H1 (cell line): ENCODE measurements at regions not wholly inside any gene's neighbourhood (a gene's known extent, or its start where the extent isn't known, plus 50 kb on each side); places are given as distances from the start of the nearest gene placed in this dataset.

Experiments
- CTCF ChIA-PET: fragments of 300-600 bp; sonication (Branson Sonifier 250); formaldehyde crosslinking; loops from one replicate; lab custom pipeline; 2021; ENCODE audit not compliant: partially characterized antibody; lab: Charles Lee
- POLR2A ChIA-PET: fragments of 300-600 bp; sonication (Branson Sonifier 250); formaldehyde crosslinking; loops from one replicate; lab custom pipeline; 2021; ENCODE audit warnings: inconsistent platforms; ENCODE audit not compliant: partially characterized antibody; lab: Charles Lee
- DNase-seq, 2 experiments: peaks; one replicate each; pipeline versions ENCODE4 v3.0.0 to v3.0.0-alpha.2; 2010 to 2022; ENCODE audit warnings: low spot score in 2 of 2, low read depth in 1 of 2, mixed read lengths in 1 of 2
- FAIRE-seq: peaks from 2 replicates; lab custom pipeline; 2011; peaks lifted over from hg19 to GRCh38; lab: Jason Lieb, UNC
- H2AFZ ChIP-seq: 2 replicates; pipeline ENCODE4 v1.8.1; 2012; ENCODE audit warnings: low read length, inconsistent platforms
- H2AK5ac ChIP-seq: 2 replicates; pipeline ENCODE4 v1.6.1; 2013; ENCODE audit warnings: low read depth, low read length
- H2BK120ac ChIP-seq: replicated peaks from 2 replicates; pipeline ENCODE3; 2013; ENCODE audit warnings: low read depth, low read length, inconsistent platforms
- H2BK12ac ChIP-seq: 2 replicates; pipeline ENCODE4 v1.6.1; 2013; ENCODE audit warnings: low read depth, low read length
- H2BK15ac ChIP-seq: 2 replicates; pipeline ENCODE4 v1.6.1; 2013; ENCODE audit warnings: low read length
- H2BK20ac ChIP-seq: 2 replicates; pipeline ENCODE4 v1.6.1; 2013; ENCODE audit warnings: low read length
- H2BK5ac ChIP-seq: 2 replicates; pipeline ENCODE4 v1.6.1; 2013; ENCODE audit warnings: low read depth, low read length
- H3K14ac ChIP-seq: 2 replicates; pipeline ENCODE4 v1.6.1; 2013; ENCODE audit warnings: inconsistent platforms; ENCODE audit not compliant: insufficient read length
- H3K18ac ChIP-seq: 2 replicates; pipeline ENCODE4 v1.6.1; 2013; ENCODE audit warnings: low read length; ENCODE audit errors: extremely low read depth
- H3K23ac ChIP-seq: 2 replicates; pipeline ENCODE4 v1.6.1; 2013; ENCODE audit warnings: inconsistent platforms; ENCODE audit not compliant: insufficient read length
- H3K23me2 ChIP-seq: 2 replicates; pipeline ENCODE4 v1.6.1; 2013; ENCODE audit warnings: low read depth, low read length
- H3K27ac ChIP-seq: 2 replicates; pipeline ENCODE4 v1.6.1; 2011; ENCODE audit warnings: low read depth, low read length, inconsistent platforms
- H3K27me3 ChIP-seq, 4 experiments: replicated peaks in 1 of 4; 1 replicate in 1 of 4; 2 replicates in 3 of 4; pipeline versions ENCODE4 v1.6.1 to v1.8.1; 2011 to 2013; ENCODE audit warnings: low read length in 3 of 4, mild to moderate bottlenecking in 3 of 4, inconsistent platforms in 2 of 4, mixed read lengths in 2 of 4, moderate library complexity in 1 of 4; ENCODE audit not compliant: control insufficient read depth in 3 of 4, insufficient read depth in 3 of 4; ENCODE audit errors: extremely low read depth in 1 of 4
- H3K36me3 ChIP-seq, 4 experiments: 2 replicates each; pipeline versions ENCODE4 v1.6.1 to v1.8.1; 2011 to 2013; ENCODE audit warnings: mild to moderate bottlenecking in 4 of 4, low read length in 3 of 4, moderate library complexity in 2 of 4, control low read depth in 1 of 4, inconsistent platforms in 1 of 4; ENCODE audit not compliant: insufficient read depth in 4 of 4, control insufficient read depth in 2 of 4
- H3K4ac ChIP-seq: replicated peaks from 2 replicates; pipeline ENCODE3; 2013; ENCODE audit warnings: low read length, low read depth, mixed read lengths, inconsistent platforms; ENCODE audit not compliant: insufficient read length
- H3K4me1 ChIP-seq, 4 experiments: replicated peaks in 1 of 4; 1 replicate in 1 of 4; 2 replicates in 3 of 4; pipeline versions ENCODE4 v1.6.1 to v1.8.1; 2011 to 2013; ENCODE audit warnings: low read length in 3 of 4, inconsistent platforms in 2 of 4, mixed read lengths in 1 of 4; ENCODE audit not compliant: insufficient read depth in 4 of 4, control insufficient read depth in 3 of 4
- H3K4me2 ChIP-seq, 2 experiments: 2 replicates each; pipeline versions ENCODE4 v1.6.1 to v1.8.1; 2011 to 2013; ENCODE audit warnings: low read depth in 2 of 2, low read length in 2 of 2, control low read depth in 1 of 2, inconsistent platforms in 1 of 2, mild to moderate bottlenecking in 1 of 2; ENCODE audit not compliant: insufficient read depth in 1 of 2
- H3K4me3 ChIP-seq, 4 experiments: fragments of 200-600, 300-600 bp in 1 of 4; sonication (generic), shearing (Covaris generic), sonication (Bioruptor Twin) in 1 of 4; 2 replicates each; pipeline versions ENCODE4 v1.5.1 to v1.8.1; 2011 to 2016; ENCODE audit warnings: low read length in 4 of 4, low read depth in 3 of 4, control low read depth in 2 of 4, inconsistent platforms in 2 of 4, mild to moderate bottlenecking in 2 of 4, mixed read lengths in 1 of 4, moderate library complexity in 1 of 4; ENCODE audit not compliant: insufficient read depth in 2 of 4; ENCODE audit errors: extremely low read depth in 1 of 4
- H3K56ac ChIP-seq: replicated peaks from 2 replicates; pipeline ENCODE3; 2013; ENCODE audit warnings: low read depth, mild to moderate bottlenecking, mixed read lengths, low read length, inconsistent platforms; ENCODE audit not compliant: insufficient read length
- H3K79me1 ChIP-seq: 2 replicates; pipeline ENCODE4 v1.6.1; 2013; ENCODE audit warnings: low read depth, low read length, control low read depth
- H3K79me2 ChIP-seq, 2 experiments: 2 replicates each; pipeline versions ENCODE4 v1.6.1 to v1.8.1; 2012 to 2013; ENCODE audit warnings: low read length in 2 of 2, mild to moderate bottlenecking in 2 of 2, inconsistent platforms in 1 of 2; ENCODE audit not compliant: insufficient read depth in 2 of 2, control insufficient read depth in 1 of 2
- H3K9ac ChIP-seq, 4 experiments: replicated peaks in 1 of 4; 1 replicate in 1 of 4; 2 replicates in 3 of 4; pipeline versions ENCODE4 v1.6.1 to v1.8.1; 2011 to 2013; ENCODE audit warnings: low read depth in 3 of 4, low read length in 3 of 4, control low read depth in 2 of 4, mild to moderate bottlenecking in 2 of 4, moderate library complexity in 2 of 4, inconsistent platforms in 1 of 4; ENCODE audit errors: extremely low read depth in 1 of 4
- H3K9me3 ChIP-seq, 2 experiments: 2 replicates each; pipeline versions ENCODE4 v1.6.1 to v1.8.1; 2012 to 2013; ENCODE audit warnings: mild to moderate bottlenecking in 2 of 2, moderate library complexity in 2 of 2, control low read depth in 1 of 2, inconsistent platforms in 1 of 2, low read depth in 1 of 2, low read length in 1 of 2, mixed read lengths in 1 of 2; ENCODE audit not compliant: insufficient read depth in 2 of 2
- H4K20me1 ChIP-seq, 2 experiments: replicated peaks in 1 of 2; 2 replicates each; pipeline versions ENCODE3 to v1.8.1; 2011 to 2013; ENCODE audit warnings: inconsistent platforms in 2 of 2, low read length in 2 of 2, mild to moderate bottlenecking in 1 of 2; ENCODE audit not compliant: insufficient read depth in 2 of 2, control insufficient read depth in 1 of 2
- H4K5ac ChIP-seq: 2 replicates; pipeline ENCODE4 v1.6.1; 2013; ENCODE audit warnings: low read length, low read depth, mixed read lengths, inconsistent platforms; ENCODE audit not compliant: insufficient read length
- H4K8ac ChIP-seq: 2 replicates; pipeline ENCODE4 v1.8.0; 2013; ENCODE audit warnings: mild to moderate bottlenecking, moderate library complexity, low read length, inconsistent platforms; ENCODE audit not compliant: insufficient read depth; ENCODE audit errors: extremely low read depth
- H4K91ac ChIP-seq: replicated peaks from 2 replicates; pipeline ENCODE3; 2013; ENCODE audit warnings: low read length, mixed read lengths, inconsistent platforms; ENCODE audit not compliant: insufficient read length
- CHD2 ChIP-seq: IDR thresholded peaks from 2 replicates; pipeline ENCODE4 v1.6.1; 2012; ENCODE audit warnings: low read length, improper control_type of control experiment
- CTCF ChIP-seq, 3 experiments: IDR thresholded peaks; 1 replicate in 2 of 3; 2 replicates in 1 of 3; pipeline versions ENCODE4 v1.5.1 to v1.6.1; 2011; ENCODE audit warnings: low read length in 3 of 3, mild to moderate bottlenecking in 3 of 3, inconsistent platforms in 2 of 3, low read depth in 1 of 3, moderate library complexity in 1 of 3; ENCODE audit not compliant: insufficient read depth in 1 of 3; ENCODE audit errors: control extremely low read depth in 1 of 3
- PHF8 ChIP-seq: fragments of 200-600 bp; sonication (generic); conservative IDR thresholded peaks from 2 replicates; pipeline ENCODE4 v1.7.1; 2012; ENCODE audit warnings: low read depth, mild to moderate bottlenecking, inconsistent platforms, low read length, moderate library complexity
- RAD21 ChIP-seq, 2 experiments: IDR thresholded peaks in 1 of 2; conservative IDR thresholded peaks in 1 of 2; 2 replicates each; pipeline ENCODE4 v1.6.1; 2011; ENCODE audit warnings: low read depth in 2 of 2, low read length in 2 of 2, improper control_type of control experiment in 1 of 2, inconsistent platforms in 1 of 2, mild to moderate bottlenecking in 1 of 2, moderate library complexity in 1 of 2
- SRF ChIP-seq: IDR thresholded peaks from 2 replicates; pipeline ENCODE4 v1.6.1; 2011; ENCODE audit warnings: mild to moderate bottlenecking, low read depth, low read length, moderate library complexity
- TAF1 ChIP-seq: IDR thresholded peaks from 2 replicates; pipeline ENCODE4 v1.6.1; 2011; ENCODE audit warnings: mild to moderate bottlenecking, low read depth, low read length
- WGBS, 2 experiments: shearing (Covaris generic) in 1 of 2; methylation state at CpG; one replicate each; pipeline versions ENCODE4 v1.1.6 to v1.1.7; 2013 to 2015; ENCODE audit warnings: low lambda C conversion rate in 2 of 2, mixed read lengths in 2 of 2, inconsistent platforms in 1 of 2, low coverage in 1 of 2, missing lambda C conversion rate in 1 of 2; ENCODE audit not compliant: insufficient replicate concordance in 2 of 2, insufficient coverage in 1 of 2, insufficient read length in 1 of 2; ENCODE audit errors: extremely low coverage in 1 of 2, missing lambda C conversion rate in 1 of 2; 5-methylcytosine and 5-hydroxymethylcytosine counted together

DNA sequence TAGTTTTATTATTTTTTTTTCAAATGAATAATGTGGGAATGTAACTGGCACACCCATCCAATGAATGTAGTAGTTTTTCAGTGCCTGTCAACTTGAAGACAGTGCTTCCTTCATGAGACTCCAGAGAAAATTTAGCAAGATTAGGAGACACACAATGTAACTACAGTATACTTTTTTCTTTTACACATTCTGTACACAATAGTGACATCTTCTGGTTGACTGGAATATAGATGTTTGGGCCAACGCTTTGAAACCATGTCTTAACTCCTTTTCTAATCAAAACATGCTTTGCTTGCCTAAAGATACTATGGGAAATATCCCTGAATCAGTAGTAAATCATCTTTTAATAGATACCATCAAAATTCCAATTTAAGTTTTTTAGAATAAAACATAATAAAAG lies 229.5 kb upstream of the ZC3H15 start:
- no peak overlapping the region for H3K4ac ChIP-seq
- no peak overlapping the region for H2BK12ac ChIP-seq
- peaks cover 0 to 8% (median 2%) of the 10 kb centered on the region in 4 experiments; a peak in 2 of 7 replicates for H3K4me1 ChIP-seq
- DNase-seq (no peak), FAIRE-seq (no peak)
- H3K4me2 ChIP-seq = peak overlapping the region in 1 of 2 experiments; percentile 53; a peak in 2 of 4 replicates
- no peak overlapping the region for H3K27ac ChIP-seq
- no peaks in the 10 kb centered on the region for H3K23me2 ChIP-seq
- H2BK5ac ChIP-seq = no peak overlapping the region
- WGBS, 2 experiments = 25% methylated on average over 1 of the region's 1 CpG; no CpG with 5 or more reads in 1 of the 2 experiments
- no peaks in the 10 kb centered on the region for H3K9me3 ChIP-seq
- no peak overlapping the region for H4K5ac ChIP-seq
- ChIA-PET CTCF (interaction anchor here (0.6 to 1.4 kb wide), 3 partner anchors 277 to 517 kb away, joined by 3 to 6 read pairs (median 6); partner anchors contain the start of gene FSIP2), POLR2A (no interaction called here)
- H3K36me3 ChIP-seq = no peaks in the 10 kb centered on the region
- no peak overlapping the region for H3K23ac ChIP-seq
- H3K14ac ChIP-seq = no peak overlapping the region
- no peak overlapping the region for H3K9ac ChIP-seq
- no peak overlapping the region for H3K18ac ChIP-seq
- no peaks in the 10 kb centered on the region for H4K20me1 ChIP-seq
- no peak overlapping the region for H4K8ac ChIP-seq
- no peak overlapping the region for H2BK15ac ChIP-seq
- TF ChIP-seq CHD2 (no peak), CTCF (IDR thresholded peaks at IDR 0.05; ENCODE audit: control extremely low read depth in 1 of 3, insufficient read depth in 1 of 3, low read depth in 1 of 3, low read length in 3 of 3) (peak in 2 of 3 experiments; percentile 25 to 52; a peak in 2 of 4 replicates), SRF (no peak), RAD21 (IDR thresholded peaks at IDR 0.05 in 1 of 2, conservative IDR thresholded peaks at IDR 0.05 in 1 of 2; ENCODE audit: low read depth in 2 of 2, low read length in 2 of 2) (peak; percentile 77 to 78), TAF1 (no peak), PHF8 (no peak)
- H2BK120ac ChIP-seq = no peak overlapping the region
- H3K79me2 ChIP-seq = no peaks in the 10 kb centered on the region
- no peak overlapping the region for H2AK5ac ChIP-seq
- no peaks in the 10 kb centered on the region for H3K79me1 ChIP-seq
- H2BK20ac ChIP-seq = no peak overlapping the region
- H4K91ac ChIP-seq = no peak overlapping the region
- no peaks in the 10 kb centered on the region for H3K27me3 ChIP-seq
- H3K56ac ChIP-seq = no peak overlapping the region
- no peak overlapping the region for H2AFZ ChIP-seq
- peak overlapping the region in 1 of 4 experiments; percentile 44; a peak in 1 of 8 replicates for H3K4me3 ChIP-seq
